Occipital lobe (tissue), 2 donors: ENCODE measurements at regions not wholly inside any gene's neighbourhood (a gene's known extent, or its start where the extent isn't known, plus 50 kb on each side); places are given as distances from the start of the nearest gene placed in this dataset. TPM values are rescaled to one million over a fixed set of nuclear protein-coding genes. Genes with fewer than 3 reads are reported as not detected.

Source experiments
- DNase-seq: peaks from one replicate; lab custom pipeline; 2025; lab: John Stamatoyannopoulos, UW
- small RNA-seq: library from RNA; depleted of rRNA; stranded (forward); fragments of <200 nt; gene quantifications from one replicate; pipeline ENCODE3, GENCODE V24; 2014

DNA sequence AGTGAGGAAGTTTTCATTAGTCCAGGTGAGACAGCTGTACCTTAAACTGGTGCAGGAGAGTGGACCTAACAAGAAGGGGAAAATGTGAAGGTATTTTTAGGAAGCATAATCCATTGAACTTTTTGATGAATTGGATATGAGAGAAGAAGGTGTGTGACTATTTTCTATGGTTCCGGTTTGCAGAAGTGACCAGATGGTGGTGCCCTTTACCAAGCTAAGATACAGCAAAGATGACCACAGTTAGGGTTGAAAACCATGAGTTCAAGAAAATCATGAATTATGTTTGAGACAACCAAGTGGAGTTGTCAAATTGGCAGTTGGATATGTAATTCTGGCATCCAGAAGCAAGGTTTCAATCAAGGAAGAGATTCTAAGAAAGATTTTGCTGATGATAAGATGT lies 61.9 kb upstream of the NRSN1 start:
- DNase-seq = no peak

DNA sequence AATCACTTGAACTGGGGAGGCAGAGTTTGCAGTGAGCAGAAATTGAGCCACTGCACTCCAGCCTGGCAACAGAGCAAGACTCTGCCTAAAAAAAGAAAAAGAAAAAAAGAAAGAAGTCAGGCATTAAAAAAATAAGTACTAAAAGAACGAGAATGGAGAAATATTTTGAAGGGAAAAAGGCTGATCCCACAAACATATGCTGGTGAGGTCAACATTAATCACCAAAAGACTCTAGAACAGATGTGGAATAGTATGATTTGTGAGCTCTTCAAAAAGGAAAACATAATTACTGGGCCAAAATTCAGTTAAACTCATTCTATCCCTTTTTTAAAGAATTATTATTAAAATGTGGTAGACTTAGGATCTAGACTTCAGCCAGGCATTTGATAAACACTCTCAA lies 61.2 kb upstream of the NRSN1 start:
- DNase-seq = no peak

DNA sequence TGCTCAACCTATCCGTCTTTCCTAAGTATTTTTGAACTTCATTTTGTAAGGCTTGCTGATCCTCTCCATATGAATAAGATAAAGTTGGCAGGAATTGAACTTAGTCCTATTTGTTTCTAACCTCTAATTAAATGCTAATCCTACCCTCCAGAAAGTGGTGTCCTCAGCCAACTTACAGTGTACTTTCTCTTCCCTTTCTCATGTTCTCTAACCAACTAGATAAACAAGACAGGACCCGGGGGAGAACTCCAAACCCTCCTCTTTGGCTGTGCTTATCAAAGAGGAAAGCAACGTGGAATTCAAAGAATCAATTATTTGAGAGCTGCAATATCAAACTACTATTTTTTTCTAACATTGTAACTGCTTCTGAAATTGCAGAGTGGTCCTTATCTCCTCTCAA lies 56.5 kb upstream of the NRSN1 start:
- DNase-seq = no peak

DNA sequence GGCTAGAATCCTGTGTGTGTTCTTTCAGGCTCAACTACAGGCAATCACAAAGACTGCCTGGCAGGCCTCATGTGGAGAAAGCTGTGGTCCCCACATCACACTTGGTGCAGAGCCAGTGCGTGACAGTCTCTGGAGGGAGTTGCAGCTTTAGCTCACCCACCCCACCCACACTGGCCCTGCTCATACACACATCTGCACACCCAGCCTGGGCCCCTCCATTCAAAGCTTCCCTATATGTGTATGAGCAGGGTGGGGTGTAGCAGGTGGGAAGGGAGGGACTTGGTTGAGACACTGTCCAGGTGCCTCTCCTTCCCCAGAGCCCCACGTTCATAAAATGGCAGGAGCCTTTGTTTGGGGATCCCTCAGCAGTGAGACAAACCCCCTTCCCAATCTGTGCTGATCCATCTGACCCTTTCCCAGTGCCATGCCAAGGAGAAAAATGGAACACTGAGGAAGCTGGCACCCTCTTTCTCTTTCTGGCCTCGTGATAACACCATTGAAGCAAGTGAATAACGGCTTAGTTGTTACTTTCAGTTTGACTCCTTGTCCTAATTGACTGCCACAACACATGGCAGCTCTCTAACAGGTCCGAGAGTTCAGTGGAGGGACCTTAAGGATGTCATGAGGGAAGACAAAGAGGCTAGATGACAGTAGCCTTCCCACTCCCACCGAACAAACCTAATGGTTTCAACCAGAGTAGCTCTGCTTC lies 53.8 kb upstream of the NRSN1 start:
- DNase-seq = no peak

DNA sequence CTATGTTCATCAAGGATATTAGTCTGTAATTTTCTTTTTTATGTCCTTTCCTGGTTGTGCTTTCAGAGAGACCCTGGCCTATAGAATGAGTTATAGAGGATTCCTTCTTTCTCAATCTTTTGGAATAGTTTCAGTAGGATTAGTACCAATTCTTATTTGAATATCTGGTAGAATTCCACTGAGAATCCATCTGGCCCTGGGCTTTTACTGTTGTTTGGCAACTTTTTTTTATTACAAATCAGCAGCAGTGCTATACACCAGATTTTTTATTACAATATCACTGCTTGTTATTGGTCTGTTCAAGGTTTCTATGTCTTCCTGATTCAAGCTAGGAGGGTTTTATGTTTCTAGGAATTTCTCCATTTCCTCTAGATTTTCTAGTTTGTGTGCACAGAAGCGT lies 50.0 kb upstream of the NRSN1 start:
- DNase-seq = no peak

Small RNAs in the stretch of these regions (small RNA-seq; reads per million reads assigned to genes)
- not detected for gene AL133270.1
- gene RNU6-1060P = not detected
- not detected for gene SPTLC1P2
